ENCODE measurements at regions not wholly inside any gene's neighbourhood (a gene's known extent, or its start where the extent isn't known, plus 50 kb on each side); places are given as distances from the start of the nearest gene placed in this dataset.
A peak's percentile ranks its signal among the peaks of the same experiment; 100 is the strongest.

- peaks cover 34% of the 10 kb centered on the region for H3K4me1 Mint-ChIP-seq (ENCODE audit: low read depth)
- TF ChIP-seq CTCF (IDR thresholded peaks at IDR 0.05): no peak
- H3K4me3 Mint-ChIP-seq: no peak overlapping the region
- no peak overlapping the region for H3K27ac Mint-ChIP-seq
- no peak for DNase-seq
- peaks cover 2% of the 10 kb centered on the region for H3K27me3 Mint-ChIP-seq (ENCODE audit: insufficient read depth)
- no peaks in the 10 kb centered on the region for H3K9me3 Mint-ChIP-seq
- H3K36me3 Mint-ChIP-seq (ENCODE audit: low read depth): no peaks in the 10 kb centered on the region
Observed at GRCh38 chr6:30832864-30833263, 51.5 kb upstream of the DDR1 start.

- TF ChIP-seq CTCF (IDR thresholded peaks at IDR 0.05): no peak
- H3K36me3 Mint-ChIP-seq (ENCODE audit: low read depth): no peaks in the 10 kb centered on the region
- H3K27ac Mint-ChIP-seq: no peak overlapping the region
- DNase-seq: no peak
- no peak overlapping the region for H3K4me3 Mint-ChIP-seq
- peaks cover 34% of the 10 kb centered on the region for H3K4me1 Mint-ChIP-seq (ENCODE audit: low read depth)
- no peaks in the 10 kb centered on the region for H3K9me3 Mint-ChIP-seq
- peaks cover 2% of the 10 kb centered on the region for H3K27me3 Mint-ChIP-seq (ENCODE audit: insufficient read depth)
Observed at GRCh38 chr6:30830438-30830837, 53.9 kb upstream of the DDR1 start.

- Mint-ChIP-seq H3K27ac (no peak overlapping the region), H3K4me1 (ENCODE audit: low read depth) (peaks cover 34% of the 10 kb centered on the region)
Observed at GRCh38 chr6:30829639-30830255, 54.6 kb upstream of the DDR1 start.

GRCh38 chr6:30829033-30829432 lies 55.3 kb upstream of the DDR1 start:
- TF ChIP-seq CTCF (IDR thresholded peaks at IDR 0.05): no peak
- Mint-ChIP-seq H3K27ac (peak overlapping the region; percentile 85), H3K9me3 (no peaks in the 10 kb centered on the region), H3K4me1 (ENCODE audit: low read depth) (peaks cover 34% of the 10 kb centered on the region), H3K27me3 (ENCODE audit: insufficient read depth) (peaks cover 2% of the 10 kb centered on the region; the same call in 1 of the 2 replicates), H3K36me3 (ENCODE audit: low read depth) (no peaks in the 10 kb centered on the region), H3K4me3 (no peak overlapping the region)
- no peak for DNase-seq

More at GRCh38 chr6:30829639-30830255, 54.6 kb upstream of the DDR1 start:
- peak; percentile 9; the same call in 1 of the 2 replicates for TF ChIP-seq CTCF (IDR thresholded peaks at IDR 0.05)
- no peak for DNase-seq
- Mint-ChIP-seq H3K4me3 (no peak overlapping the region), H3K27me3 (ENCODE audit: insufficient read depth) (peaks cover 2% of the 10 kb centered on the region; the same call in 1 of the 2 replicates), H3K9me3 (no peaks in the 10 kb centered on the region), H3K36me3 (ENCODE audit: low read depth) (no peaks in the 10 kb centered on the region)

- peak; percentile 97 for TF ChIP-seq CTCF (IDR thresholded peaks at IDR 0.05)
Observed at GRCh38 chr6:30828027-30828962, 56.0 kb upstream of the DDR1 start.

More at GRCh38 chr6:30828027-30828962, 56.0 kb upstream of the DDR1 start:
- H3K9me3 Mint-ChIP-seq: no peaks in the 10 kb centered on the region
- peak overlapping the region; percentile 52; the same call in 1 of the 2 replicates for H3K4me3 Mint-ChIP-seq
- peak; percentile 90 for DNase-seq
- H3K27me3 Mint-ChIP-seq (ENCODE audit: insufficient read depth): peaks cover 4% of the 10 kb centered on the region
- H3K4me1 Mint-ChIP-seq (ENCODE audit: low read depth): peaks cover 38% of the 10 kb centered on the region
- H3K36me3 Mint-ChIP-seq (ENCODE audit: low read depth): no peaks in the 10 kb centered on the region
- peak overlapping the region; percentile 85 for H3K27ac Mint-ChIP-seq
